HG03175 (cell line): ENCODE measurements at regions not wholly inside any gene's neighbourhood (a gene's known extent, or its start where the extent isn't known, plus 50 kb on each side); places are given as distances from the start of the nearest gene placed in this dataset.

ENCODE experiments used
- ATAC-seq: cut with Tn5 transposase; IDR thresholded peaks from one replicate; pipeline ENCODE4 v1.9.1; 2021; ENCODE audit warnings: mild to moderate bottlenecking, moderate library complexity; ENCODE audit not compliant: unreplicated experiment

- ATAC-seq = no peak
These were observed 132.8 kb downstream of the OR2K2 start for GRCh38 chr9:111197256-111197655.

- no peak for ATAC-seq
These were observed 134.3 kb downstream of the OR2K2 start for GRCh38 chr9:111195766-111196165.

GRCh38 chr9:111193095-111193494 lies 136.9 kb downstream of the OR2K2 start:
- ATAC-seq = no peak

GRCh38 chr9:111192650-111193049 lies 137.4 kb downstream of the OR2K2 start:
- no peak for ATAC-seq

- ATAC-seq = no peak
These were observed 139.7 kb downstream of the OR2K2 start for GRCh38 chr9:111190347-111190746.

- ATAC-seq = no peak
These were observed 142.6 kb downstream of the OR2K2 start for GRCh38 chr9:111187376-111187775.

- ATAC-seq = no peak
These were observed 143.9 kb downstream of the OR2K2 start for GRCh38 chr9:111186021-111186530.

- no peak for ATAC-seq
These were observed 142.5 kb upstream of the LPAR1 start for GRCh38 chr9:111180811-111181210.

GRCh38 chr9:111179577-111179976 lies 141.3 kb upstream of the LPAR1 start:
- no peak for ATAC-seq

- ATAC-seq = no peak
These were observed 140.2 kb upstream of the LPAR1 start for GRCh38 chr9:111178331-111179055.

- ATAC-seq = no peak
These were observed 138.2 kb upstream of the LPAR1 start for GRCh38 chr9:111176511-111176910.

GRCh38 chr9:111175350-111175749 lies 137.1 kb upstream of the LPAR1 start:
- ATAC-seq = no peak

- no peak for ATAC-seq
These were observed 129.1 kb upstream of the LPAR1 start for GRCh38 chr9:111167341-111167740.

- no peak for ATAC-seq
These were observed 125.6 kb upstream of the LPAR1 start for GRCh38 chr9:111163716-111164389.

- no peak for ATAC-seq
These were observed 123.8 kb upstream of the LPAR1 start for GRCh38 chr9:111162026-111162425.

- no peak for ATAC-seq
These were observed 122.7 kb upstream of the LPAR1 start for GRCh38 chr9:111161015-111161415.

- ATAC-seq = no peak
These were observed 120.7 kb upstream of the LPAR1 start for GRCh38 chr9:111158999-111159398.

- no peak for ATAC-seq
These were observed 120.1 kb upstream of the LPAR1 start for GRCh38 chr9:111158363-111158762.

GRCh38 chr9:111154081-111154562 lies 115.9 kb upstream of the LPAR1 start:
- no peak for ATAC-seq

- ATAC-seq = no peak
These were observed 114.5 kb upstream of the LPAR1 start for GRCh38 chr9:111152614-111153406.

- ATAC-seq = no peak
These were observed 113.3 kb upstream of the LPAR1 start for GRCh38 chr9:111151537-111151936.
